ENCODE measurements at regions not wholly inside any gene's neighbourhood (a gene's known extent, or its start where the extent isn't known, plus 50 kb on each side); places are given as distances from the start of the nearest gene placed in this dataset.

- TF ChIP-seq POLR2A (IDR thresholded peaks at IDR 0.05) (no peak), CTCF (IDR thresholded peaks at IDR 0.05) (no peak)
Measured at GRCh38 chr1:200310824-200311223, 99.0 kb downstream of the ZNF281 start.

Data from uterus (tissue), 2 donors.